Tibial nerve (tissue), 4 donors: ENCODE measurements at regions not wholly inside any gene's neighbourhood (a gene's known extent, or its start where the extent isn't known, plus 50 kb on each side); places are given as distances from the start of the nearest gene placed in this dataset.

Source experiments
- DNase-seq, 2 donors: peaks; one replicate each; pipeline ENCODE4 v3.0.0-alpha.2; 2019; ENCODE audit warnings: low spot score in 2 of 2
- H3K27ac ChIP-seq, 4 donors: fragments of 200-600 bp; sonication (generic) in 3 of 4; one replicate each; pipeline ENCODE4 v1.5.1; 2017 to 2019; ENCODE audit warnings: mild to moderate bottlenecking in 1 of 4
- H3K27me3 ChIP-seq, 2 donors: fragments of 200-600 bp; sonication (generic) in 1 of 2; one replicate each; pipeline versions ENCODE4 v1.5.1 to v1.6.0; 2017 to 2019
- H3K36me3 ChIP-seq, 3 donors: fragments of 200-600 bp; sonication (generic); one replicate each; pipeline ENCODE4 v1.5.1; 2018 to 2019
- H3K4me1 ChIP-seq, 4 donors: fragments of 200-600 bp; sonication (generic) in 3 of 4; one replicate each; pipeline ENCODE4 v1.5.1; 2017 to 2019
- H3K4me3 ChIP-seq, 4 donors: fragments of 200-600 bp; sonication (generic) in 3 of 4; one replicate each; pipeline ENCODE4 v1.5.1; 2017 to 2019; ENCODE audit warnings: mild to moderate bottlenecking in 1 of 4, moderate library complexity in 1 of 4
- H3K9me3 ChIP-seq, 4 donors: fragments of 200-600 bp; sonication (generic) in 3 of 4; one replicate each; pipeline ENCODE4 v1.5.1; 2017 to 2019
- CTCF ChIP-seq, 5 experiments: fragments of 200-600 bp in 3 of 5; fragments of 450-650 bp in 2 of 5; sonication (generic) in 3 of 5; IDR thresholded peaks; one replicate each; pipeline ENCODE4 v1.5.1; 2016 to 2019; ENCODE audit warnings: antibody characterized with exemption in 5 of 5, mild to moderate bottlenecking in 3 of 5, moderate library complexity in 2 of 5
- EP300 ChIP-seq, 2 donors: sonication (generic); formaldehyde crosslinking; IDR thresholded peaks; one replicate each; pipeline ENCODE4 v1.6.1; 2017; ENCODE audit warnings: antibody characterized with exemption in 2 of 2, mild to moderate bottlenecking in 1 of 2
- POLR2A ChIP-seq, 2 donors: fragments of 450-650 bp; IDR thresholded peaks; one replicate each; pipeline ENCODE4 v1.6.1; 2017; ENCODE audit warnings: antibody characterized with exemption in 2 of 2, mild to moderate bottlenecking in 2 of 2, moderate library complexity in 2 of 2
- WGBS, 2 donors: methylation state at CpG; one replicate each; pipeline ENCODE4 v1.1.5; 2018; 5-methylcytosine and 5-hydroxymethylcytosine counted together

GRCh38 chr2:134173338-134174016 lies 80.4 kb upstream of the MGAT5 start:
- Histone ChIP-seq H3K27ac (no peak overlapping the region), H3K36me3 (no peaks in the 10 kb centered on the region), H3K4me1 (peaks cover 0 to 56% (median 23%) of the 10 kb centered on the region in 4 donors), H3K4me3 (no peak overlapping the region), H3K9me3 (no peaks in the 10 kb centered on the region), H3K27me3 (no peaks in the 10 kb centered on the region)
- DNase-seq, result no peak
- 72 to 81% methylated on average over 14 of the region's 14 CpGs for WGBS, 2 donors
- no peak for TF ChIP-seq POLR2A (IDR thresholded peaks at IDR 0.05)
- TF ChIP-seq EP300 (IDR thresholded peaks at IDR 0.05), result no peak
- TF ChIP-seq CTCF (IDR thresholded peaks at IDR 0.05), result no peak

- H3K27me3 ChIP-seq, result no peaks in the 10 kb centered on the region
- H3K27ac ChIP-seq, result no peak overlapping the region
- H3K4me1 ChIP-seq, result peaks cover 0 to 55% (median 22%) of the 10 kb centered on the region in 4 donors
- no peaks in the 10 kb centered on the region for H3K9me3 ChIP-seq
- WGBS, 2 donors, result 83 to 98% methylated on average over 5 of the region's 5 CpGs
- DNase-seq, result no peak
- no peaks in the 10 kb centered on the region for H3K36me3 ChIP-seq
- TF ChIP-seq POLR2A (IDR thresholded peaks at IDR 0.05), result no peak
- TF ChIP-seq EP300 (IDR thresholded peaks at IDR 0.05), result no peak
- no peak for TF ChIP-seq CTCF (IDR thresholded peaks at IDR 0.05)
- H3K4me3 ChIP-seq, result no peak overlapping the region
Measured at GRCh38 chr2:134174711-134175110, 79.2 kb upstream of the MGAT5 start.

- Histone ChIP-seq H3K4me1 (peaks cover 0 to 47% (median 18%) of the 10 kb centered on the region in 4 donors), H3K36me3 (no peaks in the 10 kb centered on the region), H3K4me3 (no peak overlapping the region), H3K9me3 (no peaks in the 10 kb centered on the region), H3K27ac (no peak overlapping the region), H3K27me3 (no peaks in the 10 kb centered on the region)
- DNase-seq, result no peak
- 21 to 31% methylated on average over 1 of the region's 1 CpG for WGBS, 2 donors
- TF ChIP-seq POLR2A (IDR thresholded peaks at IDR 0.05) (no peak), EP300 (IDR thresholded peaks at IDR 0.05) (no peak), CTCF (IDR thresholded peaks at IDR 0.05) (no peak)
Measured at GRCh38 chr2:134175834-134176233, 78.0 kb upstream of the MGAT5 start.

- WGBS, 2 donors, result 68 to 71% methylated on average over 13 of the region's 13 CpGs
- no peak overlapping the region for H3K27ac ChIP-seq
- no peak for DNase-seq
Measured at GRCh38 chr2:134177351-134177931, 76.4 kb upstream of the MGAT5 start.

More at GRCh38 chr2:134177351-134177931, 76.4 kb upstream of the MGAT5 start:
- no peak overlapping the region for H3K4me3 ChIP-seq
- H3K27me3 ChIP-seq, result no peaks in the 10 kb centered on the region
- peaks cover 0 to 41% (median 17%) of the 10 kb centered on the region in 4 donors for H3K4me1 ChIP-seq
- no peak for TF ChIP-seq CTCF (IDR thresholded peaks at IDR 0.05)
- no peak for TF ChIP-seq EP300 (IDR thresholded peaks at IDR 0.05)
- no peak for TF ChIP-seq POLR2A (IDR thresholded peaks at IDR 0.05)
- H3K9me3 ChIP-seq, result no peaks in the 10 kb centered on the region
- no peaks in the 10 kb centered on the region for H3K36me3 ChIP-seq
